Stimulated activated CD4-positive, alpha-beta T cell treated with anti-CD3 and anti-CD28 coated beads, Interleukin-15, amount 100 ng/mL, for 48 hours (primary cell): ENCODE measurements at regions not wholly inside any gene's neighbourhood (a gene's known extent, or its start where the extent isn't known, plus 50 kb on each side); places are given as distances from the start of the nearest gene placed in this dataset.

Experiments used
- DNase-seq, 2 donors: peaks; one replicate each; pipeline ENCODE4 v3.0.0-alpha.2; 2020; ENCODE audit warnings: low read depth in 2 of 2

DNA sequence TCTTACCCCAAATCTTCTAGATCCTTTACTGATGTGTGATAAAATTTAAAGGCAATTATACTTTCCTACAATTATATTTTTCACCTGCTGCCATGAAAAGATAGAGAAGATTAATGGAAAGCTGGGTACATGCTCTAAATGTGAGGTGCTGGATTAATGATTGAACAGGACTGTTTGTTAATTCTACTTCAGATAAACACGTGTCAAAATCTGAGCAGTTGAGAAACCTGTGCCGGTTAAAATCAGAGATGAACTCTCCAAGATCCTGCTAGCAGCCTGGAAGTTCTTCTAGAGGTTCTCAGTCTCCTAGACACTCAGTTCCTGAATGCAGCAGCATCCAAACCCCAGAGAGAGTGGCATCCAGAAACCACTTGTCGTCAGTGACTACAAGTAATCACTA lies 69.2 kb downstream of the INHBA start:
- DNase-seq, result no peak

DNA sequence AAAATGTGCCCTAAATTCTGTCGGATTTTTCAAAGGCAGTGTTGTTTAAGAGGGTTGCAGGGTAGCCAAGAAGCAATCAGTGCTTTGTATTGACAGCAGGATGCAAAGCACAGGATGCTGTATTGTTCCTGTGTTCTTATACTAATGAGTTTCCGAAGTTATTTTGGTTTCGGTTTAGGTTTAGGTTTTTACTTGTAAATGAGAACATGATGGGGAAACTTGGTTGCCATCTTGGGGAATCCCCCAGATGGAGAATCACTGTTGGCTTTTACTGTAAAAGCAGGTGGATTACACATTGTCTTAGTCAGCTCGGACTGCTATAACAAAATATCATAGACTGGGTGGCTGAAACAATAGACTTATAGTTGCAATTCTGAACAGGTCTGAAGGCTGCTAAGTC lies 72.1 kb downstream of the INHBA start:
- peak in 1 of 2 donors; percentile 2 for DNase-seq

DNA sequence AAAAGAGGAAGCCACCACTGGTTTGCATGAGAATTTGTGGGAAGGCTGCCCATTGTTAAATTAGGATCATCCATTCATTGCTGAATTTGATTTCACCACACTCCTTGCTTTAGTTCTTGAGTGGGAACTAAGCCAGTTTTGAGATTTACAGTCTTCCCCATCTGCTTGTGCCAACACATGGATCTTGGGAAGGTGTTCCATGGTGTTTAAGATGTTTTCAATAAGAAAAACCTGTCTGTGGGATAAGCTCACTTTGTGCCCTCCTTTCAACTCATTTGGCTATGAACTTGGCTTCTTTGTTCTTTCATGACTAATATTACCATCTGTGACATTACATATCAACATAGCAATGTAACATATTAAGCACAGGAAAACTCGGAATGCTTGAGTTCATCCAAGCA lies 73.2 kb downstream of the INHBA start:
- DNase-seq, result no peak

DNA sequence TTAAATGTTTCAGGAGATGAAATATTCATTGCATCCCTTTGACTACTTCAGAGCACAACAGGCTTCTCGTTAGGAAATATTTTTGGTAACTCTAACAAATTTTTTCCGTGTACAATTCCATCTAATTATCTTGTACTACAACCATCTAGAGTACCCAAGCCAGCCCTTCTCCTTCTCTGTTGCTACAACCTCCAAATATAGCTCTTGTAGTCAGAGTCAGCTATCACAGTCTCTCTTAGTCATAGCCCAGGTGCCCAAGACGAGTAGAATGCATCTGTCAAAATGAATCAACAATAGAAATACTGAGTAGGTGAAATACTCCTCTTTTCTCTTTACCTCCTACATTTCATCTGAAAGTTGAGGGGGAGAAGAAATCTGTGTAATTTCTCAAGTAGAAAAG lies 74.0 kb downstream of the INHBA start:
- no peak for DNase-seq

DNA sequence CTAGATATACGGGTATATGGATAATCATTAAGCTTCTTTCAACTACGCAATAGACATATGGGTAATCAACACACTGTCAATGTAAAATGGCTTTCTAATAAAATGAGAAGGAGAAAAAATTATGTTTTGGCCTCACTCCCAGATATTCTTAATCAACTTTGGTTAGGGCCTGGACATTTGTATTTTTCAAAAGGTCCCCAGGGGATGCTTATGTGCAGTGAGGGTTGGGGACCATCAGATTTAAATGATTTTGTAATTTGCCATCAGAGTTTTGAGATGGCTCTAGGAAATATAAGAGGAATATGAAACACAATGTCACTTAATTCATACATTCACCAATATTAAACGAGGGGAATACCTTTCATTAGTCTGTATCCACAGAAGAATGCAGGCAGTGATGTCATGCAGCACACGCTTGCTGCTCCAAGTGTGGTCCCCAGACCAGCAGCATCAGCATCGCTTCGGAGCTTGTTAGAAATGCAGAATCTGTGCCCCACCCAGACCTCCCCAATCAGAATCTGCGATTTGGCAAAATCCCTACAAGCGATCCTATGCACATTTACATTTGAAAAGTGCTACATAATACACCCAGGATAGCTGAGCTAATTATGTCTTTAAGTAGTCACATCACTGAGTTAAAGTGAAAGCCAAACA lies 75.1 kb downstream of the INHBA start:
- no peak for DNase-seq

DNA sequence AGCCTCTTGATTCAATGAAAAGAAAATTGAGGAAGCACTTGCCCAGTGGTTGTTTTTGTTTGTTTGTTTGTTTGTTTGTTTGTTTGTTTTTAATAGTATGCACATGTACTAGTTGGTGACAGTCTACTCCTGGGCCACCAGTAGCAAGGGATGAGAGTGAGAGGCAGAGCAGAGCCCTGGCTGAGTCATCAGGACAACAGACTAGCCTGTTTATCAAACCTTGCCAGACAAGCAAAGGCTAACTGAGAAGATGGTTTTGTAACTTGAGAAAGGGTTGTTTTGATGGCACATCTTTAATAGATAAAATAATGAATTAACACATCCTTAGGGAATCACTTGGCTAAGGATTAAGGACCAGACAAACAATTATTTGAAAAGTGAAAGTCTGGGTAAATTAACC lies 78.1 kb downstream of the INHBA start:
- DNase-seq, result no peak

DNA sequence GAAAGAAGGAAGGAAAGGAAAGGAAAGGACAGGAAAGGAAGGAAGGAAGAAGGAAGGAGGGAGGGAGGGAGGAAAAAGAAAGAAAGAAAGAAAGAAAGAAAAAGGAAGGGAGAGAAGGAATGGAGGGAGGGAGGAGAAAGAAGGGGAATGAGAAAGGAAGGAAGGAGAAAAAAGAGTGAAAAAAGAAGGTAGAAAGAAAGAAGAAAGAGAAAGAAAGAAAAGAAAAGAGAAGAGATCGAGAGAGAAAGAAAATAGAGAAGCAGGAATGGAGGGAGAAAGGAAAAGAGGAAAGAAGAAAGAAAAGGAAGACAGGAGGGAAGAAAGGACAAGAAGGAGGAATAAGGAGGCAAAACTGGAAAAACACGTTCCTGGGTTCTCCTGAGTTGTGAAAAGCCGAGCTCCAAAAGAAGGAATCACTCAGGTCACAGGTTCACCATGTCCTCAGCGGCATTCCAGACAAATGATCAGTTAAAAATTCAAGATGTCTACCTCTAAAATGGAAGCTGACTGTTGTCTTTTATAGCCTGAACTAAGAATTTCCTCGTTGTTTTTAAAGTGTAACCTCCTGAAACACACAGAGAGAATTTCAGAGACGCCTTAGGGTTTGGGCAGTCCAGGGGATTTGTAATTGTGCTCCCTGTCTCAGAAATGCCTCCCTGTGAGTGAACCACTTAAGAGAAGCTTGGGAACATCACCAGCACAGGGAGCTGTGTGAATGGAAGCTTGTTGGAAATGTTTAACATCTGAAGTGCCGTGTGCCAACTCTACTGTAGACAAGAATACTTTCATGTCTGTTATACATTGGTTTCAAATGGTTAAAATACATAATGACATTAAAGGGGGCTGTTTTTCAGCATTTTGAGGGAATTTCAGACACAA lies 80.7 kb downstream of the INHBA start:
- DNase-seq, result no peak

DNA sequence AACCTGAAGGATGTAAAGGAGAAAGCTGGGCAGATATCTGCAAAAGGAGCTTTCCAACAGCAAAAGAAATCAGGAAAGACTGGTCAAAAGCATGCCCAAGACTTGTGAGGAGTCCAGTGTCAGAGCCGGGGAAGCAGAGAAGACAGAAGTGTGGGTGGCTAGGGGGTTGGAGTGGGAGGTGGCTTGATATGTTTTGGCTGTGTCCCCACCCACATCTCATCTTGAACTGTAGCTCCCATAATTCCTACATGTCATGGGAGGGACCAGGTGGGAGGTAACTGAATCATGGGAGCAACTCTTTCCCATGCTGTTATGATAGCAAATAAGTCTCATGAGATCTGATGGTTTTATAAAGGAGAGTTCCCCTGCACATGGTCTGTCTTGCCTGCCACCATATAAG lies 84.9 kb downstream of the INHBA start:
- no peak for DNase-seq

DNA sequence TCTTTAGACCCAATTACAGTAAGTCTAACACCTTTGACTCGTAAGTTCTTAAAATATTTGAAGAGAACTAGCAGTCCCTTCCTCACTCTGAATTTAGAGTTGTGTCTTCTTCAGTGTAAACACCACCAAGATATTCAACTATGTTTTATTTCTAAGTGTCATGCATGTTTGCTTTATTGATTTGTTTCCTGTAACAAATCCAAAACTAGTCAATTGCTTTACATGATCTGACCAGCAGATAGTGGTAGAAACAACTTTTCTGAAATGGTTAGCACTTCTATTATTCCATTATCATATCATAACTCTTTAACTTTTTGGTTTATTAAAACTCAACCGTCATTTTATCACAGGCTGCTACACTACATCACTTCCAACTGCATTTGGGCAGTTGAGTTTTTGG lies 90.1 kb downstream of the INHBA start:
- no peak for DNase-seq

DNA sequence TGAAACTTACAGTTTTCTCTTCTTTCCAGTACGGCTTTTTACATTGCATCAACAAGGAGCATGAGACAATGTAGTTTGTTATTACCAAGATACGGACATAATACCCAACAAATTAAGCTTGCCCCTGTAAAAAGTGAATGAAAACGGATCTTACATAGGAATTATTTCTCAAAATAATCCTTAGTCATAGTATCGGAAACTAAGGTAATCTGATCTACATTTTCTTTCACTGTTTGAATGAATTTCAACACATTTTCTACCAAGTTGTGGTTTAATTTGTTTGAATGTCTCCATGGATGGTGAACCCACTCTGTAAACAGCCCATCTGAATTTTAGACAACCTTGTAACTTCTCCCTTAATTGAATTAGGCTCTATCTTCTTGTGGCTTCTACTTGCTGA lies 90.5 kb downstream of the INHBA start:
- DNase-seq, result no peak

DNA sequence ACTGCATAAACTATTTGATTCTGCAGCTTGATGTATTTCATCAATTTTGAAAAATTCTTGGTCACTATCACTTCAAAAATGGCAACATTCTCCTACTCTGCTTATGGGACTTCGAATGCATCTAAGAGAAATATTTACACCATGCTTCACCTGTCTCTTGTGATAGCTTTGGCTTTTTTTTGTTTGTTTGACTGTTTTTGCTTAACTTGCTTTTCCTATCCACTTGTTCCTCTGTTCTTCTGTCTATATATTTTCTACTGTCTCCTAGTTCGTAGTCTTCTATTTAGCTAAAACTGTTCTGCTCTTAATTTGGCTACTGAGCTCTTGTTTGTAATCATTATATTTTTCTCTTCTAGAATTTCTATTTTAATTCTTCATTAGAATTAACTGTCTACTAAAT lies 94.4 kb downstream of the INHBA start:
- no peak for DNase-seq

DNA sequence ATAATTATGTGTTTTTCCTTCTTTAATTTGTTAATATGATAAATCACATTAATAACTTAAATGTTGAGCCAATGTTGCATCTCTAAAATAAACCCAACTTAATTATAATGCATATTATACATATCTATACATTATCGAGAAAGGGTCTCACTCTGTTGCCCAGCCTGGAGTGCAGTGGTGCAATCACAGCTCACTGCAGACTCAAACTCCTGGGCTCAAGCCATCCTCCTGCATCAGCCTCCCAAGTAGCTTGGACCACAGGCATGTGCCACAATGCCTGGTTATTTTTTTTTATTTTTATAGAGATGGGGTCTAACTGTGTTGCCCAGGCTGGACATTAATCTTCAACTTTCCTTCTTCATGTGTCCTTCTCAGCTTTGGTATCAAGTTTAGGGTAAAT lies 98.9 kb downstream of the INHBA start:
- DNase-seq, result no peak

DNA sequence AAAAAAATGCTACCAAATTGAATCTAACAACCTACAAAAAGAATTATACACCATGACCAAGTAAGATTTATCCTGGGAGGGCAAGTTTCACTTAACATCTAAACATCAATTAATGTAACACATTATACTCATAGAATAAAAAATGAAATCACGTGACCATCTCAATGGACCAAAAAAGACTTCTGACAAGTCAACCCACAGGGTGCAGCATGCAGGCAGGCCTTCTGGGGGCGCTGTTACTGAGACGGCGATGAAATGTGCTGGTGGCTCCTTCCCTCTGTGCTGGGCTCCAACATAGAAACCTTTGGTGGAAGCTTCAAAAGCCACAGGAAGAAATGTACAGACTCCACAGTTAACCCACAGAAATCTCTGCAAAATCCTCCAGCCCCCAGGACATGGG lies 103.1 kb downstream of the INHBA start:
- no peak for DNase-seq

DNA sequence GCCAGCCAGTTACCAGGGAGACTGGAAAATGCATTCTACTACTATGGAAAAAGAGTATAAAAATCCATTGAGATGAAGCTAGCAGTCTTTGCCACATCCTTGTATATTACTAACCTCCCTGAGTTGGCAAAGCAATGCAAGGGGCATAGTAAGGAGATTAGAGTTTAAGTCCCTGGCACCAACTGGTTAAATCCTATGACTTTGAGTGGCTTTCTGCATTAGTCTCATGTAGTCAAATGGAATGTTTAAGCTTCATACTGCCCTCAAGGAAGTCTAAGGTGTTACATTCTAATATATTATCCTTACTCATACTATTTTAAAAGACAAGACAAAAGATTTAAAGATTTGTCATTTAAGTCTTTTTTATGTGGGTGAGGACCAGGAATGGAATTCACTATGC lies 110.1 kb downstream of the INHBA start:
- DNase-seq, result no peak

DNA sequence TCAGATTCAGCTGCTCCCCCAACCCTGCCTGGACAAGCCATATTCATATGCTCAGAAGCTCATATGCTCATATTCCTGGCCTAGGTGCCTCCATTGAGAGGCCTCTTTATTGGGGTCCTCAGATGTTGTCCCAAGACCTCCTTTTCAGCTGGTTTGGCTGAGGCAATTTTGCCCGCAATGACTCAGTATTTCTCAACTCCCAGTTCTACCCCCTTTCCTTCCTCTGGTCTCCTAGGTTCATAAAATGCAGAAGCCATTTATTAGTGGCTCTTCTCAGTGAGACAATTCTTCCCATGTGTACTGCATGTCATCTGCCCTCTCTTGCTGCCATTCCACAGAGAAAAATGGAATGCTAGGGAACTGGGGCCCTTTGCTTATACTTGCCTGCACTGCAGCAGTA lies 110.7 kb downstream of the INHBA start:
- DNase-seq, result no peak

DNA sequence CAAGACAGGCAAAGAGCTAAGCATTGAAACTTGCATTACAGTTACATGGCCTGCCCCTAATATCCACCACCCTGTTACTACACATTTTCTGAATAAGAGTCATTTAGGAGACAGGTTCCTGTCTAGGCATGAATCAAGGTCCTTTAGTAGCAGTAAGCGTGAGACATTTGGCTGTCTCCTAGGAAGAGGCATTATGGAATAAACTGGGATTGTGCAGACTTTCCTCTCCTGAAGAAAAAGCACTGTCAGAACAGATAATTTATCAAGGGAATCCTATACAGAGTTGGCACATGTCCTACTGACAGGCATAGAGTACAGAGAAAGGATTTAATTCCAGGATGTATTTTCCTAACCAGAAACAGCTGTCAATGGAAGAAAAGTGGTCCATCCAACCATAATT lies 111.9 kb downstream of the INHBA start:
- DNase-seq, result no peak

DNA sequence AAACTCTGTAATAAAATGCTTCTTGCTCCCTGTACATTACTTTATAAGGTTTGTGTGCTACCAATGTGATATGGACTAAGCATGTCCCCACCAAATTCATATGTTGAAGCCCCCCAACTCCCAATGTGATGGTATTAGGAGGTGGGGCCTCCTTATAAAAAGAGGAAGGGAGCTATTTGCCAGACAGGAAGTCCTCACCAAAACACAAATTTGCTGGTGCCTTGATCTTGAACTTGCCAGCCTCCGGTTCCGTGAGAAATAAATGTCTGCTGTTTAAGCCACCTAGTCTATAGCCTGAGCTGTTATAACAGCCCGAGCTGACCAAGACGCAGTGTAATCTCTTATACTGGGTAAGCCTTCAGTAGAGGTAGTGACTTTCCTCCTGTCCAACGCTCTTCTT lies 114.5 kb downstream of the INHBA start:
- DNase-seq, result no peak

DNA sequence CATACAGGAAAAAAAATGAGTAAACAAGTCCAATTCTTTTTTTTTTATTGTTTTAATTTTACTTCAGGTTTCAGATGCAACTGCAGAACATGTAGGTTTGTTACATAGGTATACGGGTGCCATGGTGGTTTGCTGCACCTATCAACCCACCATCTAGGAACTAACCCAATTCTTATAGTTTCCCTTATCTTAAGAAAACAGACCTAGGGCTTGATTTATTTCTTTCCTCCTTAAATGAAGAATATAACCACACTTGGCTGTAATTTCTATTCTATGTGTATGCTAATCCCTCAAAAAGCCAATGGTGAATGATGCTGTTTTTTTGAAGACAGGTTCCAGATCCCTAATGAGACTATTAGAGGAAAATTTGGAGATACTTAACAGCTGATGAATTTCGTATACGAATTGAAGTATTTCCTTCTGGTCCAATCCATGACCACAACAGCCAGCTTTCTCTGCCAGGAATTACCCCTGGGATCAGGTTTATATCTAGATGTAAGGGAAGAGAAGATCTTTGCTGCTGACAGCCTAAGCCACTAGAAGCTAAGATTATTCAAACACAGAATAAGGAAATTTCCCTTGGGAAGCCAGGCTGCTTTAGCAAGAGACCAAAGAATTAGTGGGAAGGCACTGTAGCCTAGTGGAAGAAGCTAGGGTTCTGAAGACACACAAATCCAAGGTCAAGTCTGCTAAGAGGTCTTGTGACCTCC lies 115.8 kb downstream of the INHBA start:
- DNase-seq, result no peak

DNA sequence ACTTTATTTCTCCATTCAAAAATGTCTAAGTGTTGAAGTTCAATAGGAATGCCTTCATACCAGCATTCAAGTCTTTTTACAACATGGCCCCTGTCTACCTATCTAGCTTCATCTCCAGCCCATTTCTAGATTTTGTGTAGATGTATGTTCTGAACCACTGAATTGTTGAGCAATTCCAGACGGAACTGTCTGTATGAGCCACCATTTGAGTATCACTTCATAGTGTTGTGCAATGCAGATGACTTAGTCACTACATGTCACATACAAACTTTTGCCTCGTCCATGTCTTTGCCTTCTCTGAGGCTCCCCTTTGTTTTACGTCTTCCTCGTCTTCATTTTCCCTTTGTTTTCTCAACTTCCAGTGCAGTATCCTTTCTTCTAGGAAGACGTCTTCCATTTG lies 118.1 kb downstream of the INHBA start:
- DNase-seq, result no peak

DNA sequence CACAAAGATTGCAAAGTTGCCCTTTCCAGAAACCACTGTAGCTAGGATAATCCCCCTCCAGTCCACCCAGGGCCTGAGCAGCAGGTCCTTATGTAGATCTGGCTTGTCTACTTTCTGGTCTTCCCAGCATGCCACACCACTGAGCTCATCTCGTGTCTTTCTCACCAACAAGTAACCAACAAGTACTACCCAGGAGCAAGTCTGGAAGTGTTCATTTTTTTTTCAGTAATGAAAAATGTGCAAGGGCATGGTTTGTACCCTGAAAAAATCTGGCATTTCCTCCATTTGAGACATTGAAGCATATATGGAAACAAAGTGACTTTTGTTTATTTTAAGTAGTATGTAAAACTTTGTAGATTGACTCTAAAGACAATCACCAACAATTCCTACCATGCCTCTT lies 120.8 kb downstream of the INHBA start:
- DNase-seq, result no peak

DNA sequence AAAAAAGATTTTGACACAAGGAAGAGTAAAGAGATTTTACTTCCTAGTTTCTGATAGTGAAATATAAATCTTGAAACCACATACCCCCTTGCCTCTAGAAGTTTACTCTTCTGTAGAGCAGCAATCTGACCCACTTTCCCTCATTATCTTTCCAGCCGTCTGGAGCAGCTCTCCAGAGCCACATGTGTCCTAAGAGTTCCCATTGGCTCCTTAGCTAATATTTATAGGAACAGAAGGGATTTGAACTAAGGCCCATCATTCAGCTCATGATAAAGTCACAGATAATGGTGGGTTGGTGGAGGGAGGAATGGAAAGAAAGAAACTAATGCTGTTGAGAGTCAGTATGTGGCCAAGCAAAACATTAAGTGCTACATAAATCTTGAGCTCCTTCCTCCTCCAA lies 121.8 kb downstream of the INHBA start:
- no peak for DNase-seq

DNA sequence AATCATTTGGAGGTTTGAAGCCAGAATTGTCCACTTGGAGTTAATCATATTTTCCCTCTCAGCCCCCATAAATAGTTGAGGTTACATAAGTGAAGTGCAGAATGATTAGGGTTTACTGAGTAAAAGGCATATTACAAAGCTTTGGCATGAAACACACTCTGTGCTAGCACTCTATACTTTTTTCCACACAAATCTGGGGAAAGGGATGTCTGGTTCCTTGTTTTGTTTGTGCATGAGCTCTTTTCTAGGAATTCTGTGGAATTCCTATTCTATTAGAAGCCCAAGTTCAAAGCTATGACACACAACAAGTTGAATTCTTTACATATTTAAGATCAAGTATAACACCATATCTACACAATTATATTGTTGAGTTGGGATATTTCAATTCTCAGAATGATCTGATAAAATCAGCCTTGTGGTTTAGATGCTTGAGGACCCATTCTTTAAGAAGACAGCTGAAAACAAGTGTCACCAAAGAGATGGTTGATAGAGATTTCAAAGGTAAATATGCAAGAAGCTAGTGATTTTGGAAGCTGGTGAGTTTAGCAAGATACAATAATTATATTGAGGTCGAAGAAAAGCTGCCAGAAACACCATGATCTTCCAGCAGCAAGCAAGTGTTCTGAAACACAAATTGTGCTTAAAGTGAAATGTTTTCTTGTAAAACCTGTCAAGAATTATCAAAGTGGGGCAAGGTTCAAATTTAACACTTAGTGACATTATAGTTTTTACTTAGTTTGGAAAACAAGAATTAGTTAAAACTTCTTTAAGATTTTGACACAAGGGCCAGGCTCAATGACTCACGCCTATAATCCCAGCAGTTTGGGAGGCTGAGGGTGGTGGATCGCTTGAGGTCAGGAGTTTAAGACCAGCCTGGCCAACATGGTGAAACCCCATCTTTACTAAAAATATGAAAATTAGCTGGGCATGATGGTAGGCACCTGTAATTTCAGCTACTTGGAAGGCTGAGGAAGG lies 122.6 kb downstream of the INHBA start:
- no peak for DNase-seq
